Neural cell (in vitro differentiated cells): ENCODE measurements at regions not wholly inside any gene's neighbourhood (a gene's known extent, or its start where the extent isn't known, plus 50 kb on each side); places are given as distances from the start of the nearest gene placed in this dataset.

Source experiments
- H2AFZ ChIP-seq: fragments of 200-600, 300-800 bp; sonication (generic), shearing (Covaris generic); 2 replicates; pipeline ENCODE4 v1.6.0; 2014; ENCODE audit warnings: low read depth, mild to moderate bottlenecking, antibody characterized with exemption, low read length, moderate library complexity
- H3F3A ChIP-seq: fragments of 200-600 bp; shearing (Covaris generic); 2 replicates; pipeline ENCODE4 v1.6.1; 2016; ENCODE audit warnings: mild to moderate bottlenecking, moderate library complexity, mixed read lengths, antibody characterized with exemption, low read length; ENCODE audit not compliant: insufficient read depth, poor library complexity, severe bottlenecking
- H3K27ac ChIP-seq: fragments of 200-600, 300-800 bp; sonication (generic), shearing (Covaris generic); 2 replicates; pipeline ENCODE4 v1.5.1; 2014; ENCODE audit warnings: mild to moderate bottlenecking, low read length, moderate library complexity
- H3K27me3 ChIP-seq: fragments of 300-800, 200-600 bp; sonication (generic), shearing (Covaris generic); 2 replicates; pipeline ENCODE4 v1.6.0; 2014; ENCODE audit warnings: mild to moderate bottlenecking, low read depth, low read length, moderate library complexity; ENCODE audit not compliant: insufficient read depth
- H3K36me3 ChIP-seq: fragments of 300-800, 200-600 bp; sonication (generic), shearing (Covaris generic); 2 replicates; pipeline ENCODE4 v1.5.1; 2014; ENCODE audit warnings: mild to moderate bottlenecking, antibody characterized with exemption, low read length, moderate library complexity; ENCODE audit not compliant: insufficient read depth
- H3K4me2 ChIP-seq: fragments of 300-800, 200-600 bp; sonication (generic), shearing (Covaris generic); 2 replicates; pipeline ENCODE4 v1.6.0; 2014; ENCODE audit warnings: mild to moderate bottlenecking, low read length
- H3K4me3 ChIP-seq: fragments of 300-800, 200-600 bp; sonication (generic), shearing (Covaris generic); 2 replicates; pipeline ENCODE4 v1.5.1; 2014; ENCODE audit warnings: mild to moderate bottlenecking, low read length, moderate library complexity
- H3K79me2 ChIP-seq: fragments of 200-600 bp; shearing (Covaris generic); replicated peaks from 2 replicates; pipeline ENCODE4 v1.6.0; 2014; ENCODE audit warnings: mild to moderate bottlenecking, low read length, moderate library complexity; ENCODE audit not compliant: insufficient read depth
- H3K9ac ChIP-seq: fragments of 300-800, 200-600 bp; sonication (generic), shearing (Covaris generic); 2 replicates; pipeline ENCODE4 v1.6.1; 2016; ENCODE audit warnings: mild to moderate bottlenecking, low read length, mixed read lengths
- H3K9me2 ChIP-seq: fragments of 200-600 bp; shearing (Covaris generic); 2 replicates; pipeline ENCODE4 v1.6.1; 2016; ENCODE audit warnings: mild to moderate bottlenecking, low read length, mixed read lengths; ENCODE audit not compliant: insufficient read depth
- H3K9me3 ChIP-seq: fragments of 200-600, 300-800 bp; sonication (generic), shearing (Covaris generic); 2 replicates; pipeline ENCODE4 v1.6.1; 2016; ENCODE audit warnings: mild to moderate bottlenecking, mixed run types, low read length, moderate library complexity, mixed read lengths
- H4K20me1 ChIP-seq: fragments of 200-600 bp; shearing (Covaris generic); 2 replicates; pipeline ENCODE4 v1.6.1; 2016; ENCODE audit warnings: mild to moderate bottlenecking, mixed run types; ENCODE audit not compliant: insufficient read depth
- CTCF ChIP-seq: fragments of 450-650 bp; IDR thresholded peaks from 2 replicates; pipeline ENCODE4 v1.5.1; 2014; ENCODE audit warnings: antibody characterized with exemption, mild to moderate bottlenecking, moderate library complexity; ENCODE audit not compliant: poor library complexity, severe bottlenecking
- EP300 ChIP-seq: fragments of 450-650 bp; conservative IDR thresholded peaks from 2 replicates; pipeline ENCODE4 v1.6.1; 2014; ENCODE audit warnings: antibody characterized with exemption, mild to moderate bottlenecking, moderate library complexity; ENCODE audit not compliant: poor library complexity, severe bottlenecking
- EZH2 ChIP-seq: fragments of 200-600, 300-800 bp; shearing (Covaris generic), sonication (generic); IDR thresholded peaks from 2 replicates; pipeline ENCODE4 v1.6.1; 2014; ENCODE audit warnings: antibody characterized with exemption, low read length, borderline replicate concordance, mild to moderate bottlenecking; ENCODE audit not compliant: insufficient read depth, poor library complexity, severe bottlenecking
- MXI1 ChIP-seq: fragments of 450-650 bp; conservative IDR thresholded peaks from 2 replicates; pipeline ENCODE4 v1.6.1; 2014; ENCODE audit warnings: antibody characterized with exemption, mild to moderate bottlenecking; ENCODE audit not compliant: poor library complexity, severe bottlenecking
- POLR2AphosphoS5 ChIP-seq: IDR thresholded peaks from 2 replicates; pipeline ENCODE4 v1.6.1; 2012
- RAD21 ChIP-seq: fragments of 450-650 bp; conservative IDR thresholded peaks from 2 replicates; pipeline ENCODE4 v1.6.1; 2014; ENCODE audit warnings: antibody characterized with exemption, mild to moderate bottlenecking, moderate library complexity
- REST ChIP-seq: IDR thresholded peaks from 2 replicates; pipeline ENCODE4 v1.6.1; 2012; ENCODE audit warnings: borderline replicate concordance
- SMC3 ChIP-seq: fragments of 450-650 bp; conservative IDR thresholded peaks from 2 replicates; pipeline ENCODE4 v1.6.1; 2014; ENCODE audit warnings: antibody characterized with exemption, mild to moderate bottlenecking, moderate library complexity; ENCODE audit not compliant: poor library complexity
- TAF1 ChIP-seq: IDR thresholded peaks from 2 replicates; pipeline ENCODE4 v1.6.1; 2012; ENCODE audit warnings: low read depth

DNA sequence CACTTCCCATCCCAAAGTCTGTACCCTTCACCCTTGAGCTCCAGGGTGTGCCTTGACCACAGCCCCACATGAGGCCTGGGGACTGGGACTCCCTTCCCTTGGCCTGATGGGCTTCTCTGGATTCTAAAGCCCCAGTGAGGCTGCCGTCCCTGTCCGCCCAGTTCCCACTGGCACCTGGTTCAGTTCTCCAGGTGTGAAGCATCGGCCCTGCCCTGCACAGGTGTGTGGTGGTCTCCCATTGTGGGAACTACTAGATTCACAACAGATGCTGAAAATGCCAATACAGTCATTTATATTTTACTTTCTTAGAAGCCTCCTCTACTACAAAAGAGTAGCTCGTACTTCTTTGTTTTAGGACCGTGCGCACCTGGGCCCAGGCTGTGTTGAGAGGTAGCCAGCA is 72.8 kb downstream of the TTLL2 start:
- H4K20me1 ChIP-seq, result no peaks in the 10 kb centered on the region
- no peaks in the 10 kb centered on the region for H3K9me3 ChIP-seq
- no peak for TF ChIP-seq EZH2
- TF ChIP-seq RAD21, result no peak
- no peak for TF ChIP-seq MXI1
- TF ChIP-seq EP300, result no peak
- TF ChIP-seq POLR2AphosphoS5, result no peak
- no peak for TF ChIP-seq CTCF
- TF ChIP-seq REST, result no peak
- TF ChIP-seq TAF1, result no peak
- TF ChIP-seq SMC3, result no peak
- H3K9me2 ChIP-seq, result no peaks in the 10 kb centered on the region
- H3K27ac ChIP-seq, result no peak overlapping the region
- H3K27me3 ChIP-seq, result no peaks in the 10 kb centered on the region
- H3K4me2 ChIP-seq, result no peak overlapping the region
- H3K36me3 ChIP-seq, result no peaks in the 10 kb centered on the region
- no peak overlapping the region for H3K4me3 ChIP-seq
- no peak overlapping the region for H3K9ac ChIP-seq
- H2AFZ ChIP-seq, result no peak overlapping the region
- no peaks in the 10 kb centered on the region for H3F3A ChIP-seq
- no peaks in the 10 kb centered on the region for H3K79me2 ChIP-seq

DNA sequence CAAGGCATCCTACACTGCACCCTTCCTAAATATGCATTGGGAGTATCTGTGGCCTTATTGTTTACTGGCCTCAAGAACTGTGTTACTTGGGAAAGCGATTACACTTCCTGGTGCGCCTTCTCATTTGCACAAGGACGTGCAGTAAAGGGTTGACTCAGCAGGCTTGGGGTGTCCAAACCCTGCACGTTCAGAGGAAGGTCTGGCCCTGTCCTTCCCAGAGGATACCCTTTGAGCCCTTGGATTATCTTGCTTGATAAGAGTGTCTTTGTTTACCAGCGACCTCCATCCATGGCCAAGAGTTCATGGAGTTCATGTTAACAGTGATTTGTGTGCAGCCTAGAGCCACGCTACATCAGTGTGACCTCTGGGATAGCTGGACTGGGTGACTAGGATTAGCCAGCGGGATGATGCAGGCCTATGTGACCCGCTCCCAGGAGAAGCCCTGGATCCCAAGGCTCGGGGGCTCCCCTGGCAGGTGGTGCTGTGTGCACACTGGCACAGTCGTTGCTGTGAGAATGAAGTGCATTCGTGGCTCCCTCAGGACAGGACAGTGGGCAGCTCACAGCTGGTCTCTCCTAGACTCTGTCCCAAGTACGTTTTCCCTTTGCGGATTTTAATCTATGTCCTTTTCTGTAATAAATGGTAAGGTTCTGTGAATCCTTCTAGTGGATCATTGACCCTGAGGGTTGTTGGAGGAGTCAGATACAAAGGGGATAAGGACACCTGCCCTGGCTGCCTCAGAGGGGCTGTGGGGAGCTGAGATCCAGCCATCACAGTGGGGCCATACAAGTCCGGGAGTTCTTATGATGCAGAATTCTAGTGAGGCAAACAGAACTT is 73.5 kb downstream of the TTLL2 start:
- H3K36me3 ChIP-seq, result no peaks in the 10 kb centered on the region
- no peaks in the 10 kb centered on the region for H3K79me2 ChIP-seq
- no peak overlapping the region for H3K4me2 ChIP-seq
- no peaks in the 10 kb centered on the region for H4K20me1 ChIP-seq
- no peaks in the 10 kb centered on the region for H3K9me3 ChIP-seq
- no peak overlapping the region for H3K27ac ChIP-seq
- TF ChIP-seq SMC3 (no peak), EP300 (no peak), EZH2 (no peak), TAF1 (no peak)
- H3F3A ChIP-seq, result no peaks in the 10 kb centered on the region
- H3K27me3 ChIP-seq, result no peaks in the 10 kb centered on the region
- no peak overlapping the region for H2AFZ ChIP-seq
- H3K9ac ChIP-seq, result no peak overlapping the region
- H3K4me3 ChIP-seq, result no peak overlapping the region
- no peaks in the 10 kb centered on the region for H3K9me2 ChIP-seq

- Histone ChIP-seq H3K79me2 (no peaks in the 10 kb centered on the region), H3F3A (no peaks in the 10 kb centered on the region), H4K20me1 (no peaks in the 10 kb centered on the region), H3K27ac (no peak overlapping the region), H3K9ac (no peak overlapping the region), H3K36me3 (no peaks in the 10 kb centered on the region), H3K4me3 (no peak overlapping the region), H3K9me2 (no peaks in the 10 kb centered on the region), H3K4me2 (no peak overlapping the region), H2AFZ (no peak overlapping the region), H3K27me3 (no peaks in the 10 kb centered on the region), H3K9me3 (no peaks in the 10 kb centered on the region)
- TF ChIP-seq MXI1 (no peak), CTCF (no peak), SMC3 (no peak), RAD21 (no peak), REST (no peak), EZH2 (no peak), TAF1 (no peak), EP300 (no peak), POLR2AphosphoS5 (no peak)
Observed at GRCh38 chr6:167399051-167399387, 74.1 kb downstream of the TTLL2 start.
